Trophoblast cell (in vitro differentiated cells and primary cell): ENCODE measurements at regions not wholly inside any gene's neighbourhood (a gene's known extent, or its start where the extent isn't known, plus 50 kb on each side); places are given as distances from the start of the nearest gene placed in this dataset.

Experiments
- DNase-seq, 2 donors: peaks; one replicate each; pipeline ENCODE4 v3.0.0-alpha.2; 2016
- H2AFZ ChIP-seq: 2 replicates; pipeline ENCODE4 v1.6.1; 2013; ENCODE audit warnings: low read length, moderate library complexity, mild to moderate bottlenecking; ENCODE audit not compliant: insufficient read depth, poor library complexity
- H2AK5ac ChIP-seq: 2 replicates; pipeline ENCODE4 v1.6.1; 2013; ENCODE audit warnings: mild to moderate bottlenecking, low read length
- H2BK120ac ChIP-seq: 2 replicates; pipeline ENCODE4 v1.6.1; 2013; ENCODE audit warnings: low read length, mild to moderate bottlenecking, moderate library complexity; ENCODE audit not compliant: insufficient read depth, poor library complexity
- H2BK12ac ChIP-seq: 2 replicates; pipeline ENCODE4 v1.6.1; 2013; ENCODE audit warnings: mild to moderate bottlenecking, low read length, moderate library complexity
- H2BK5ac ChIP-seq: 2 replicates; pipeline ENCODE4 v1.6.1; 2013; ENCODE audit warnings: low read length, low read depth, moderate library complexity, mild to moderate bottlenecking; ENCODE audit not compliant: poor library complexity
- H3K14ac ChIP-seq: 2 replicates; pipeline ENCODE4 v1.6.1; 2013; ENCODE audit warnings: mild to moderate bottlenecking, low read length
- H3K18ac ChIP-seq: 2 replicates; pipeline ENCODE4 v1.6.1; 2013; ENCODE audit warnings: mild to moderate bottlenecking, low read length
- H3K23ac ChIP-seq: 2 replicates; pipeline ENCODE4 v1.6.1; 2013; ENCODE audit warnings: low read length
- H3K27ac ChIP-seq: 2 replicates; pipeline ENCODE4 v1.5.1; 2013; ENCODE audit warnings: low read depth, mild to moderate bottlenecking, inconsistent platforms, low read length, moderate library complexity
- H3K27me3 ChIP-seq: 2 replicates; pipeline ENCODE4 v1.6.1; 2013; ENCODE audit warnings: inconsistent platforms, mild to moderate bottlenecking, low read length, moderate library complexity; ENCODE audit not compliant: insufficient read depth
- H3K36me3 ChIP-seq, 2 experiments: 1 replicate in 1 of 2; 2 replicates in 1 of 2; pipeline ENCODE4 v1.6.1; 2013; ENCODE audit warnings: low read length in 2 of 2, mild to moderate bottlenecking in 2 of 2, moderate library complexity in 1 of 2; ENCODE audit not compliant: insufficient read depth in 2 of 2, control insufficient read depth in 1 of 2
- H3K4ac ChIP-seq: 2 replicates; pipeline ENCODE4 v1.6.1; 2013; ENCODE audit warnings: low read depth, mild to moderate bottlenecking, low read length, moderate library complexity
- H3K4me1 ChIP-seq, 2 experiments: 1 replicate in 1 of 2; 2 replicates in 1 of 2; pipeline ENCODE4 v1.6.1; 2013; ENCODE audit warnings: low read length in 2 of 2, mild to moderate bottlenecking in 2 of 2, moderate library complexity in 1 of 2; ENCODE audit not compliant: insufficient read depth in 2 of 2, control insufficient read depth in 1 of 2
- H3K4me2 ChIP-seq: 2 replicates; pipeline ENCODE4 v1.6.1; 2013; ENCODE audit warnings: inconsistent platforms, mild to moderate bottlenecking, low read length, moderate library complexity
- H3K4me3 ChIP-seq: 2 replicates; pipeline ENCODE4 v1.5.1; 2013; ENCODE audit warnings: mild to moderate bottlenecking, low read depth, low read length, inconsistent platforms
- H3K79me1 ChIP-seq: one replicate; pipeline ENCODE4 v1.6.1; 2013; ENCODE audit warnings: low read length
- H3K79me2 ChIP-seq: 2 replicates; pipeline ENCODE4 v1.6.1; 2013; ENCODE audit warnings: low read length, mild to moderate bottlenecking; ENCODE audit not compliant: control insufficient read depth, insufficient read depth, poor library complexity
- H3K9ac ChIP-seq: 2 replicates; pipeline ENCODE4 v1.6.1; 2013; ENCODE audit warnings: mild to moderate bottlenecking, low read length
- H3K9me3 ChIP-seq: 2 replicates; pipeline ENCODE4 v1.6.1; 2013; ENCODE audit warnings: low read depth, mild to moderate bottlenecking, control low read depth, inconsistent platforms, low read length; ENCODE audit not compliant: insufficient read depth
- H4K12ac ChIP-seq: 2 replicates; pipeline ENCODE4 v1.6.1; 2013; ENCODE audit warnings: low read depth, mild to moderate bottlenecking, low read length, moderate library complexity
- H4K8ac ChIP-seq: 2 replicates; pipeline ENCODE4 v1.6.1; 2013; ENCODE audit warnings: low read depth, mild to moderate bottlenecking, low read length, moderate library complexity
- H4K91ac ChIP-seq: one replicate; pipeline ENCODE4 v1.6.1; 2013; ENCODE audit warnings: low read depth, mild to moderate bottlenecking, low read length, moderate library complexity
- WGBS: extraction: QIAGEN DNeasy Blood & Tissue Kit; methylation state at CpG from one replicate; pipeline ENCODE4 v1.1.7; 2013; ENCODE audit warnings: missing lambda C conversion rate; ENCODE audit not compliant: insufficient read length, insufficient coverage; ENCODE audit errors: extremely low coverage; 5-methylcytosine and 5-hydroxymethylcytosine counted together

DNA sequence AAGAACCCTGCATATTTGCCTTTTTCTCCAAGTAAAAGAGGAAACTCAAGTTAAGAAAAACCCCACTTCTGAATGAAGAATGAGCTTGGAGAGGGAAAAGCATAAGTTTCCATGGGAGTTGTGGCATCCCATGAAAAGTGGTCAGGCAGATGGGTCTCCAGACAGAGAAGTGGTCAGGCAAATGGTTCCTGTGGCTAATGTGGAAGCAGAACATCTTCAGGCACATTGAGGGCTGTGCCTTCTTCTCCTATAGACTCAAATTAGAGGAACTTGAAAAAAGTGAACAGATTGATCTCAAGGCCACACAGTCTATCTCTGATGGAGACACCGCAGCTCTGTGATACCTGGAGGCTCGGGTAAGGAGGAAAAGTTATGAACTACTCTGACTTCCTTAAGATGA is 55.7 kb upstream of the KIRREL1 start:
- Histone ChIP-seq H3K14ac (no peak overlapping the region), H3K27ac (no peak overlapping the region), H2AK5ac (no peak overlapping the region), H3K36me3 (no peaks in the 10 kb centered on the region), H3K79me2 (no peaks in the 10 kb centered on the region), H2BK12ac (no peak overlapping the region), H3K9ac (no peak overlapping the region), H2BK5ac (no peak overlapping the region), H4K12ac (no peak overlapping the region), H3K4me3 (no peak overlapping the region), H3K9me3 (no peaks in the 10 kb centered on the region), H3K23ac (no peak overlapping the region), H3K4me1 (no peaks in the 10 kb centered on the region), H3K4ac (no peak overlapping the region), H3K79me1 (no peaks in the 10 kb centered on the region), H4K91ac (no peak overlapping the region), H4K8ac (no peak overlapping the region), H3K27me3 (no peaks in the 10 kb centered on the region), H2BK120ac (no peak overlapping the region), H3K4me2 (no peak overlapping the region), H3K18ac (no peak overlapping the region), H2AFZ (no peak overlapping the region)
- DNase-seq: no peak
- no CpG with 5 or more reads among the region's 2 CpGs for WGBS

GRCh38 chr1:157941939-157942338 is 51.5 kb upstream of the KIRREL1 start:
- Histone ChIP-seq H3K4me2 (no peak overlapping the region), H4K12ac (no peak overlapping the region)

More at GRCh38 chr1:157941939-157942338, 51.5 kb upstream of the KIRREL1 start:
- no peaks in the 10 kb centered on the region for H3K79me2 ChIP-seq
- H2BK120ac ChIP-seq: no peak overlapping the region
- no peak overlapping the region for H4K91ac ChIP-seq
- no peak overlapping the region for H3K4me3 ChIP-seq
- H3K79me1 ChIP-seq: no peaks in the 10 kb centered on the region
- H4K8ac ChIP-seq: no peak overlapping the region
- no peak overlapping the region for H3K9ac ChIP-seq
- no peak overlapping the region for H3K18ac ChIP-seq
- no peak overlapping the region for H3K4ac ChIP-seq
- no peak overlapping the region for H3K23ac ChIP-seq
- H3K4me1 ChIP-seq: no peaks in the 10 kb centered on the region
- no peak overlapping the region for H3K27ac ChIP-seq
- no peak overlapping the region for H2AK5ac ChIP-seq
- no peak overlapping the region for H2AFZ ChIP-seq
- no peaks in the 10 kb centered on the region for H3K27me3 ChIP-seq
- no peak for DNase-seq
- no peaks in the 10 kb centered on the region for H3K36me3 ChIP-seq
- H2BK12ac ChIP-seq: no peak overlapping the region
- WGBS: no CpG with 5 or more reads among the region's 5 CpGs
- H3K14ac ChIP-seq: no peak overlapping the region
- H2BK5ac ChIP-seq: no peak overlapping the region
- no peaks in the 10 kb centered on the region for H3K9me3 ChIP-seq
